Right cardiac atrium (tissue), 5 donors: ENCODE measurements at regions not wholly inside any gene's neighbourhood (a gene's known extent, or its start where the extent isn't known, plus 50 kb on each side); places are given as distances from the start of the nearest gene placed in this dataset.
A peak's percentile ranks its signal among the peaks of the same experiment; 100 is the strongest.

ENCODE experiments used
- ATAC-seq, 2 donors: fragments of 200-7000 bp; cut with Tn5 transposase; one replicate each; pipeline versions ENCODE4 v1.8.0 to v1.9.1; 2020; ENCODE audit warnings: moderate library complexity in 2 of 2, mild to moderate bottlenecking in 1 of 2
- DNase-seq, 3 donors: peaks; one replicate each; pipeline ENCODE4 v3.0.0-alpha.2; 2020
- H3K27ac ChIP-seq: one replicate; pipeline ENCODE4 v1.5.1; 2013; ENCODE audit warnings: mild to moderate bottlenecking, low read length, control low read depth, moderate library complexity
- H3K27me3 ChIP-seq: one replicate; pipeline ENCODE4 v1.6.1; 2013; ENCODE audit not compliant: control insufficient read depth, insufficient read depth
- H3K4me1 ChIP-seq: one replicate; pipeline ENCODE4 v1.6.1; 2013; ENCODE audit warnings: low read length; ENCODE audit not compliant: control insufficient read depth, insufficient read depth
- H3K4me3 ChIP-seq: one replicate; pipeline ENCODE4 v1.5.1; 2013; ENCODE audit warnings: low read length, control low read depth
- H3K9me3 ChIP-seq: one replicate; pipeline ENCODE4 v1.6.1; 2013; ENCODE audit warnings: low read length; ENCODE audit not compliant: control insufficient read depth
- WGBS: extraction: QIAGEN DNeasy Blood & Tissue Kit; methylation state at CpG from one replicate; pipeline ENCODE4 v1.1.7; 2013; 5-methylcytosine and 5-hydroxymethylcytosine counted together
- intact Hi-C, 4 donors: fragments of 100-400 bp; cut with DNase I; formaldehyde crosslinking; loops; one replicate each; pipeline versions ENCODE4 v1.11.0 to v1.14.0; 2022 to 2023
- donor health status: healthy with polysubstance abuse.
- donor health status: DM: no; HTN: yes; CAD: no.
- donor health status: DM: no; HTN: no; CAD: no.
- donor health status: DM: no; HTN: yes; CAD: no; lungs with severe emphysema.
- donor health status: DM: yes; HTN: yes; CAD: no.

- intact Hi-C loops: loop anchor here in 2 of 4 donors (10.0 kb wide), 2 partner anchors 80 to 850 kb away; a partner anchor contains a TSS
- Histone ChIP-seq H3K4me1 (peaks cover 5% of the 10 kb centered on the region), H3K27me3 (no peaks in the 10 kb centered on the region), H3K9me3 (no peaks in the 10 kb centered on the region), H3K27ac (peak overlapping the region; percentile 99), H3K4me3 (peak overlapping the region; percentile 72)
- WGBS: under 1% methylated on average over 23 of the region's 23 CpGs
- peak; percentile 24 to 29 for ATAC-seq
- DNase-seq: peak; percentile 61 to 83 (median 81)
Measured at GRCh38 chr6:26284537-26285142, 80.4 kb upstream of the BTN3A2 start.

GRCh38 chr6:26285143-26286134 is 79.6 kb upstream of the BTN3A2 start:
- no peaks in the 10 kb centered on the region for H3K9me3 ChIP-seq
- intact Hi-C loops: loop anchor here in 2 of 4 donors (10.0 kb wide), 2 partner anchors 81 to 849 kb away; a partner anchor contains a TSS
- no peaks in the 10 kb centered on the region for H3K27me3 ChIP-seq
- ATAC-seq (peak; percentile 95), DNase-seq (peak; percentile 97 to 99 (median 97))
- H3K27ac ChIP-seq: peak overlapping the region; percentile 99
- under 1% methylated on average over 53 of the region's 53 CpGs for WGBS
- H3K4me3 ChIP-seq: peak overlapping the region; percentile 72
- H3K4me1 ChIP-seq: peaks cover 5% of the 10 kb centered on the region

GRCh38 chr6:26286168-26286877 is 78.7 kb upstream of the BTN3A2 start:
- peak overlapping the region; percentile 99 for H3K27ac ChIP-seq
- intact Hi-C loops: loop anchor here in 2 of 4 donors (10.0 kb wide), 2 partner anchors 82 to 848 kb away; a partner anchor contains a TSS
- WGBS: 4% methylated on average over 18 of the region's 18 CpGs
- H3K4me1 ChIP-seq: peaks cover 5% of the 10 kb centered on the region
- peak overlapping the region; percentile 72 for H3K4me3 ChIP-seq
- no peaks in the 10 kb centered on the region for H3K9me3 ChIP-seq
- peak; percentile 37 to 78 (median 76) for DNase-seq
- H3K27me3 ChIP-seq: no peaks in the 10 kb centered on the region
- ATAC-seq: peak; percentile 79 to 83

DNA sequence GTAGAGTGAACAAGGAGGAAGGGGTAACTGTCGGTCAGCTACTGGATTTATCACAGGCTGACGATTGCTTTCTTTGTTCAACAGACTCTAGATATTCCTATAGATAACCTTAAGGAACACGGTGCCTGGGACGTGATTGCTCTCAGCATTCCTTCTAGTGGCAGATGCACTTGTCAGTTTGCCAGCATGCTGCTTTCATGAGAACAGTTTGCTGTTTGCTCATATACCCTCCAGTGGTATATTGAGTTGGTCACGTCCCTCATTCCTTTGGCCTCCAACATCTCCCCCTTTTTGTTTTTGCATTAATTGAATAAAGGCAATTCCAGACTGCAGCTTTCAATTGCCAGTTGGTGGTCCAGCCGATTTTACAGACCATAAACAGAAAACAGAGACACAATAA is 76.8 kb upstream of the BTN3A2 start:
- Histone ChIP-seq H3K4me1 (no peaks in the 10 kb centered on the region), H3K4me3 (no peak overlapping the region), H3K9me3 (no peaks in the 10 kb centered on the region), H3K27me3 (no peaks in the 10 kb centered on the region), H3K27ac (no peak overlapping the region)
- ATAC-seq (no peak), DNase-seq (no peak)
- intact Hi-C loops: loop anchor here in 2 of 4 donors (10.0 kb wide), 2 partner anchors 83 to 847 kb away; a partner anchor contains a TSS
- 90% methylated on average over 6 of the region's 6 CpGs for WGBS

DNA sequence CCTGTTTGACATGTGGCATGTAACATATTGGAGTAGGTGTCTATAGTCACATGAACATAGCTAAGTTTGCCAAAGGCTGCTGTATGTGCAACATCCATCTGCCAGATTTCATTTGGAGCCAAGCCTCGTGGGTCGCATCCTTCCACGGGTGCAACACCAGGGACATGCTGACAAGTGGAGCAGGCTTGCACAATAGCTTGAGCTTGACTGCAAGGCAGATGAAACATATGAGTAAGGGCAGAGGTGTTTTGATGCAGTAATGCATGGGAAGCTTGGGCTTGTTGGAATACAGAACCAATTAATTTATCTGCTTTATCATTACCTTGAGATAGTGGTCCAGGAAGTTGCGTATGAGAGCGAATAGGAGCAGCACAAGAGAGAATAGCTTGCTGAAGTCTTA is 74.1 kb upstream of the BTN3A2 start:
- WGBS: 67% methylated on average over 5 of the region's 5 CpGs
- Histone ChIP-seq H3K9me3 (no peaks in the 10 kb centered on the region), H3K27me3 (no peaks in the 10 kb centered on the region), H3K4me3 (no peak overlapping the region), H3K4me1 (no peaks in the 10 kb centered on the region), H3K27ac (no peak overlapping the region)
- ATAC-seq (no peak), DNase-seq (no peak)
- intact Hi-C loops: no loop called here

DNA sequence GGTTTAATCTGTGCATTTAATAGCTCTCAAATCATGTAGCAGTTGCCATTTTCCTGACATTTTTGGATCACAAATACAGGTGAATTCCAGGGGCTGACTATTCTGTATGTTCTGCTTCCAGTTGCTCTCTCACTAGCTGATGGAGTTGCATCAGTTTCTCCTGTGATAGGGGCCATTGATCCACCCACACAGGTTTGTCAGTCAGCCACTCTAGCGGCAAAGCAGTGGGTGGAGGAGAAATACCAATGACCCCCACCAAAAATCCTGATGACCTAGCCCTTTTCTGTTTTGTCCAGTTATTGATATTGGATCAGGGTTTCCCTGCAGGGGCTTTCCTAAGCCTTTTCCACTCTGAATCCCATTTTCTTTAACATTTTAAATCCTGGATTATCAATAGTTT is 72.3 kb upstream of the BTN3A2 start:
- no peaks in the 10 kb centered on the region for H3K27me3 ChIP-seq
- intact Hi-C loops: no loop called here
- no peak overlapping the region for H3K4me3 ChIP-seq
- no peak overlapping the region for H3K27ac ChIP-seq
- DNase-seq: no peak
- no peak for ATAC-seq
- H3K4me1 ChIP-seq: no peaks in the 10 kb centered on the region
- no peaks in the 10 kb centered on the region for H3K9me3 ChIP-seq
- 76% methylated on average over 1 of the region's 1 CpG for WGBS

- Histone ChIP-seq H3K9me3 (no peaks in the 10 kb centered on the region), H3K27ac (no peak overlapping the region), H3K4me1 (no peaks in the 10 kb centered on the region), H3K27me3 (no peaks in the 10 kb centered on the region), H3K4me3 (no peak overlapping the region)
- 79% methylated on average over 8 of the region's 8 CpGs for WGBS
- no peak for DNase-seq
- intact Hi-C loops: no loop called here
- no peak for ATAC-seq
Measured at GRCh38 chr6:26294302-26294701, 70.7 kb upstream of the BTN3A2 start.

- WGBS: 63% methylated on average over 11 of the region's 11 CpGs
- ATAC-seq: no peak
- Histone ChIP-seq H3K4me3 (no peak overlapping the region), H3K27me3 (no peaks in the 10 kb centered on the region), H3K27ac (no peak overlapping the region), H3K4me1 (no peaks in the 10 kb centered on the region), H3K9me3 (no peaks in the 10 kb centered on the region)
- no peak for DNase-seq
- intact Hi-C loops: no loop called here
Measured at GRCh38 chr6:26295691-26296555, 69.1 kb upstream of the BTN3A2 start.

- ATAC-seq (no peak), DNase-seq (no peak)
- Histone ChIP-seq H3K9me3 (no peaks in the 10 kb centered on the region), H3K4me3 (no peak overlapping the region), H3K4me1 (no peaks in the 10 kb centered on the region), H3K27ac (no peak overlapping the region), H3K27me3 (no peaks in the 10 kb centered on the region)
- whole genome bisulfite sequencing: 82% methylated on average over 2 of the region's 2 CpGs
- intact Hi-C loops: no loop called here
Measured at GRCh38 chr6:26296556-26296856, 68.5 kb upstream of the BTN3A2 start.

GRCh38 chr6:26296857-26297648 is 67.9 kb upstream of the BTN3A2 start:
- intact Hi-C loops: no loop called here
- DNase-seq (no peak), ATAC-seq (no peak)
- no peak overlapping the region for H3K4me3 ChIP-seq
- 77% methylated on average over 4 of the region's 4 CpGs for WGBS
- no peaks in the 10 kb centered on the region for H3K27me3 ChIP-seq
- no peaks in the 10 kb centered on the region for H3K4me1 ChIP-seq
- H3K9me3 ChIP-seq: no peaks in the 10 kb centered on the region
- H3K27ac ChIP-seq: no peak overlapping the region
